ENCODE measurements at regions not wholly inside any gene's neighbourhood (a gene's known extent, or its start where the extent isn't known, plus 50 kb on each side); places are given as distances from the start of the nearest gene placed in this dataset.

DNA sequence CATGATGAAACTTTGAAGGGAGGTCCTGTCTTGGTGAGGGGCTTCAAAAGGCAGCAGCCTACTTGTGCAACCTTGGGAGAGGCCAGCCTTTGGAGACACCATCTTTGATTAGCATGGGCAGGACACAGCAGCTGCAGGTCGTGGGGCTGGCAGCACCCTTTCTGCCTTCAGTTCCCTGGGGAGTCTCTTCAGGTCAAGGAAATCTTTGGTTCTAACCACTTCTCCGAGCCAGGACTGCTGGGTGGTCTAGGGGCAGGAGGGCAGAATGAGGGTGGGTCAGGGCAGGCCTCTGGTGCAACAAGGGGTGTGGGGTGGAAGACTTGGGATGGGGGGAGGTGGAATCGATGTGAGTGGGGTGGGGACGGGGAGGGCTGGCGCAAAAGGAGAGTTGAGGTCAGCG is 269.7 kb downstream of the FOXD2 start:
- Mint-ChIP-seq H3K27ac (no peak overlapping the region), H3K9me3 (no peaks in the 10 kb centered on the region), H3K4me1 (peaks cover 7 to 24% (median 7%) of the 10 kb centered on the region in 3 donors), H3K27me3 (peaks cover 52 to 67% of the 10 kb centered on the region in 2 donors), H3K36me3 (no peaks in the 10 kb centered on the region), H3K4me3 (no peak overlapping the region)
- H3K36me3 ChIP-seq (ENCODE audit: insufficient read depth, low read length) = no peaks in the 10 kb centered on the region
- POLR2A ChIA-PET = no interaction called here
- peaks cover 38% of the 10 kb centered on the region for H3K27me3 ChIP-seq (ENCODE audit: insufficient read depth, low read length, poor library complexity, severe bottlenecking)
- CTCF ChIA-PET = interaction anchor here (1.1 kb wide), 1 partner anchor 528 kb away, joined by 4 read pairs; no protein-coding TSS in a partner anchor
- H3K4me1 ChIP-seq (ENCODE audit: insufficient read depth, low read length) = peaks cover 10% of the 10 kb centered on the region
- no peak overlapping the region for H3K4me3 ChIP-seq (ENCODE audit: low read length)
- no peaks in the 10 kb centered on the region for H3K9me3 ChIP-seq (ENCODE audit: low read length)
- H3K27ac ChIP-seq (ENCODE audit: low read depth, low read length) = no peak overlapping the region
- no peak for DNase-seq

DNA sequence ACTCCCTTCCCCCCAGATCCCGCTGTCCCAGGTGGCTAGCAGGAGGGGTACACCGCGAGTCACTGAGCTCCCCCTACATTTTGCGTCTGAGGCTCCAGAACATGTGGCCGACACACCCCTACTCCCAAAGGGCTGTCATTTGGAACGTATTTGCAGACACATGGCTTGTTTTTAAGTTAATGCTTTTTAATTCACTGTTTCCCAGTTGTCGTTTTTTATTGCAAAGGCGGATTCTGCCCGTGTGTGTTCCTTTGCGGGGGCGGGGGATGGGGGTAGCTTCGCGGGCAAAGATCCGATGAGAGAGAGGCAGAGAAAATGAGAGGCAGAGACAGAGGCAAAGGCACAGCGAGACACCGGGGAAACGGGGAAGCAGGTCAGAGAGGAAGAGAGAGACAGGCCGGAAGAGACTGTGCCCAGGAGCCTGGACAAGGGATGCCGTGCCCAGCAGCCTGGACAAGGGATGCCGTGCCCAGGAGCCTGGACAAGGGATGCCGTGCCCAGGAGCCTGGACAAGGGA is 270.2 kb downstream of the FOXD2 start:
- H3K9me3 ChIP-seq (ENCODE audit: low read length) = no peaks in the 10 kb centered on the region
- no peak overlapping the region for H3K4me3 ChIP-seq (ENCODE audit: low read length)
- Mint-ChIP-seq H3K27me3 (peaks cover 55 to 72% of the 10 kb centered on the region in 2 donors), H3K36me3 (no peaks in the 10 kb centered on the region), H3K27ac (no peak overlapping the region), H3K4me3 (peak overlapping the region in 2 of 7 donors; percentile 33 to 61), H3K9me3 (no peaks in the 10 kb centered on the region), H3K4me1 (peaks cover 7 to 24% (median 7%) of the 10 kb centered on the region in 3 donors)
- DNase-seq = no peak
- ChIA-PET CTCF (interaction anchor here (1.1 to 4.5 kb wide), 4 partner anchors 270 to 318 kb away, joined by 3 to 31 read pairs (median 7); partner anchors contain the start of gene FOXD2), POLR2A (no interaction called here)
- H3K4me1 ChIP-seq (ENCODE audit: insufficient read depth, low read length) = peaks cover 10% of the 10 kb centered on the region
- H3K27ac ChIP-seq (ENCODE audit: low read depth, low read length) = no peak overlapping the region
- peaks cover 38% of the 10 kb centered on the region for H3K27me3 ChIP-seq (ENCODE audit: insufficient read depth, low read length, poor library complexity, severe bottlenecking)
- no peaks in the 10 kb centered on the region for H3K36me3 ChIP-seq (ENCODE audit: insufficient read depth, low read length)

GRCh38 chr1:47708658-47709018 is 270.8 kb downstream of the FOXD2 start:
- Mint-ChIP-seq H3K36me3 (no peaks in the 10 kb centered on the region), H3K27me3 (peaks cover 56 to 75% of the 10 kb centered on the region in 2 donors), H3K27ac (no peak overlapping the region), H3K9me3 (no peaks in the 10 kb centered on the region), H3K4me3 (no peak overlapping the region), H3K4me1 (peaks cover 7 to 24% (median 7%) of the 10 kb centered on the region in 3 donors)
- Histone ChIP-seq H3K27ac (ENCODE audit: low read depth, low read length) (no peak overlapping the region), H3K4me3 (ENCODE audit: low read length) (no peak overlapping the region), H3K9me3 (ENCODE audit: low read length) (no peaks in the 10 kb centered on the region), H3K4me1 (ENCODE audit: insufficient read depth, low read length) (peaks cover 10% of the 10 kb centered on the region), H3K36me3 (ENCODE audit: insufficient read depth, low read length) (no peaks in the 10 kb centered on the region), H3K27me3 (ENCODE audit: insufficient read depth, low read length, poor library complexity, severe bottlenecking) (peaks cover 38% of the 10 kb centered on the region)
- POLR2A ChIA-PET = no interaction called here
- CTCF ChIA-PET = interaction anchor here (1.1 to 4.5 kb wide), 5 partner anchors 271 to 319 kb away, joined by 3 to 31 read pairs (median 8); partner anchors contain the start of gene FOXD2
- DNase-seq = no peak

- H3K36me3 Mint-ChIP-seq = no peaks in the 10 kb centered on the region
- H3K9me3 ChIP-seq (ENCODE audit: low read length) = no peaks in the 10 kb centered on the region
- no peak overlapping the region for H3K27ac Mint-ChIP-seq
- no peaks in the 10 kb centered on the region for H3K36me3 ChIP-seq (ENCODE audit: insufficient read depth, low read length)
- H3K27me3 Mint-ChIP-seq = peaks cover 60 to 78% of the 10 kb centered on the region in 2 donors
- CTCF ChIA-PET = interaction anchor here (1.0 to 4.5 kb wide), 9 partner anchors 19 to 320 kb away, joined by 3 to 31 read pairs (median 5); partner anchors contain the start of gene FOXD2
- peak overlapping the region in 5 of 7 donors; percentile 33 to 68 (median 39) for H3K4me3 Mint-ChIP-seq
- peaks cover 10% of the 10 kb centered on the region for H3K4me1 ChIP-seq (ENCODE audit: insufficient read depth, low read length)
- DNase-seq = peak in 1 of 5 donors; percentile 6
- POLR2A ChIA-PET = no interaction called here
- no peak overlapping the region for H3K27ac ChIP-seq (ENCODE audit: low read depth, low read length)
- no peak overlapping the region for H3K4me3 ChIP-seq (ENCODE audit: low read length)
- H3K4me1 Mint-ChIP-seq = peaks cover 7 to 24% (median 7%) of the 10 kb centered on the region in 3 donors
- peaks cover 42% of the 10 kb centered on the region for H3K27me3 ChIP-seq (ENCODE audit: insufficient read depth, low read length, poor library complexity, severe bottlenecking)
- no peaks in the 10 kb centered on the region for H3K9me3 Mint-ChIP-seq
Measured at GRCh38 chr1:47709019-47709871, 271.4 kb downstream of the FOXD2 start.

DNA sequence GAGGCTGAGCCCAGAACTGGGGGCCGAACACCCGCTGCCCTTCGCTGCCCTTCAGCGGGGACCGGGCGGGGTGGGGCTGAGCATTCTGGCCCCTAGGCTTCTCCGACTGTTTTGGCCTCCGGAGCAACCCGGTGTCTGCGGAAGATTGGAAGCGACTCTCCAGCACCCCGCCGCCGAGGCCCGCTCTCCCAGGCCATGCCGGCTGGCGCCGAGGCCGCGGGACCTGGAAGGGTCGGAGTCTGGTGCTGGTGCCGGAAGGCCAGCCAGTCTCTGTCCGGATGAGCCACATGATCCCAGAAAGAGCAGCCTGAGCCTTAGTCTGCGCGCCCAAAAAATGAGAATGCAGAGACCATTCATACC is 272.0 kb downstream of the FOXD2 start:
- H3K27me3 Mint-ChIP-seq = peaks cover 59 to 76% of the 10 kb centered on the region in 2 donors

DNA sequence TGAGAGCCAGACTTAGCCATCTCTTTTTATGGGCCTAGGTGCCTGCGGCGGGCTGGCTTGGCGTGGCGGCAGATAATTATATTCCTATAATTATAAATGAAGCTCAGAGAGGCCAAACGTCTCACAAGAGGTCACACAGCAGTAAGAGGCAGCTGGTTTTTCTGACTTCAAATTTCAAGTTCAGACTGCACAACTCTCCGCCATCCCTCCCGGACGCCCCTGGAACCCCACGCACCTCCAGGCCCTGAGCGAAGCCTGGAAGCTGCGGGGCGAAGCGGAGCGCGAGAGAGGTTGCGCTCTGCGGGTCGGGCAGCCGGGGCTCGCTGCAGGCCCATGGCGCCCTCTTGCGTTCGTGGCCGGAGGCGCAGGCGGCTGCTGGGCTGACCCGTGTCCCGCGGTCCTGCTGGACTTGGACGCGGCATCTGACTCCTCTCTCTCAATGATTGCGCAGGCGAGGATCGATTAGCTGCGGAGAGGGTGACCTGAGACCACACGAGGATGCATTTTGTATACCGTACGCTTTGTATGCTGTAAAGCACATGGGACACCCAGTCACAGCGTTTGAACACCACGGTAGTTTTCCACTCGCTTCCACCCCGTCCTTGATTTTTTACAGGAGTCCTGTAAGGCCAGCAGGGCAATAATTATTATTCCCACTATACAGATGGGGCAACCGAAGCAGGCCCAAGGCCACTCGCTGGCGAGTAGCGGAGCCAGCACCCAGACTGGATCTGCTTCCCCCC is 272.7 kb downstream of the FOXD2 start:
- H3K27ac Mint-ChIP-seq = no peak overlapping the region
- ChIA-PET CTCF (interaction anchor here (0.7 to 4.5 kb wide), 15 partner anchors 10 to 518 kb away, joined by 3 to 31 read pairs (median 4); partner anchors contain the start of gene FOXD2), POLR2A (no interaction called here)
- peaks cover 7 to 24% (median 7%) of the 10 kb centered on the region in 3 donors for H3K4me1 Mint-ChIP-seq
- no peak overlapping the region for H3K4me3 ChIP-seq (ENCODE audit: low read length)
- H3K4me1 ChIP-seq (ENCODE audit: insufficient read depth, low read length) = peaks cover 10% of the 10 kb centered on the region
- H3K4me3 Mint-ChIP-seq = peak overlapping the region in 6 of 7 donors; percentile 38 to 82 (median 54)
- peaks cover 42% of the 10 kb centered on the region for H3K27me3 ChIP-seq (ENCODE audit: insufficient read depth, low read length, poor library complexity, severe bottlenecking)
- no peaks in the 10 kb centered on the region for H3K9me3 Mint-ChIP-seq
- H3K9me3 ChIP-seq (ENCODE audit: low read length) = no peaks in the 10 kb centered on the region
- no peak overlapping the region for H3K27ac ChIP-seq (ENCODE audit: low read depth, low read length)
- H3K36me3 ChIP-seq (ENCODE audit: insufficient read depth, low read length) = no peaks in the 10 kb centered on the region
- no peaks in the 10 kb centered on the region for H3K36me3 Mint-ChIP-seq
- H3K27me3 Mint-ChIP-seq = peaks cover 62 to 76% of the 10 kb centered on the region in 2 donors
- DNase-seq = peak; percentile 44 to 59 (median 54)

More for the DNA sequence above, 272.0 kb downstream of the FOXD2 start:
- Mint-ChIP-seq H3K4me3 (peak overlapping the region in 5 of 7 donors; percentile 11 to 82 (median 53)), H3K9me3 (no peaks in the 10 kb centered on the region), H3K36me3 (no peaks in the 10 kb centered on the region), H3K27ac (no peak overlapping the region), H3K4me1 (peaks cover 7 to 24% (median 7%) of the 10 kb centered on the region in 3 donors)
- Histone ChIP-seq H3K4me1 (ENCODE audit: insufficient read depth, low read length) (peaks cover 10% of the 10 kb centered on the region), H3K9me3 (ENCODE audit: low read length) (no peaks in the 10 kb centered on the region), H3K27me3 (ENCODE audit: insufficient read depth, low read length, poor library complexity, severe bottlenecking) (peaks cover 42% of the 10 kb centered on the region), H3K27ac (ENCODE audit: low read depth, low read length) (no peak overlapping the region), H3K4me3 (ENCODE audit: low read length) (no peak overlapping the region), H3K36me3 (ENCODE audit: insufficient read depth, low read length) (no peaks in the 10 kb centered on the region)
- no peak for DNase-seq
- ChIA-PET POLR2A (no interaction called here), CTCF (interaction anchor here (0.7 to 4.5 kb wide), 14 partner anchors 10 to 517 kb away, joined by 3 to 31 read pairs (median 4); partner anchors contain the start of gene FOXD2)

Data from CD8-positive, alpha-beta memory T cell (primary cell).